IPS-20b (cell line): ENCODE measurements at regions not wholly inside any gene's neighbourhood (a gene's known extent, or its start where the extent isn't known, plus 50 kb on each side); places are given as distances from the start of the nearest gene placed in this dataset.

Source experiments
- H3K27ac ChIP-seq: one replicate; pipeline ENCODE4 v1.5.1; 2013; ENCODE audit warnings: low read length
- H3K27me3 ChIP-seq: 2 replicates; pipeline ENCODE4 v1.6.1; 2013; ENCODE audit warnings: mild to moderate bottlenecking, low read length, inconsistent platforms; ENCODE audit not compliant: insufficient read depth
- H3K36me3 ChIP-seq: 2 replicates; pipeline ENCODE4 v1.6.1; 2013; ENCODE audit warnings: low read depth, mild to moderate bottlenecking, inconsistent platforms, low read length, moderate library complexity; ENCODE audit not compliant: insufficient read depth
- H3K4me1 ChIP-seq: 2 replicates; pipeline ENCODE4 v1.6.1; 2013; ENCODE audit warnings: mild to moderate bottlenecking, control low read depth, inconsistent platforms, low read length, moderate library complexity; ENCODE audit not compliant: insufficient read depth
- H3K4me3 ChIP-seq: 2 replicates; pipeline ENCODE4 v1.5.1; 2013; ENCODE audit warnings: mild to moderate bottlenecking, low read length, inconsistent platforms
- H3K9ac ChIP-seq: 2 replicates; pipeline ENCODE4 v1.6.1; 2013; ENCODE audit warnings: low read depth, mild to moderate bottlenecking, inconsistent platforms, low read length, moderate library complexity
- H3K9me3 ChIP-seq: 2 replicates; pipeline ENCODE4 v1.6.1; 2013; ENCODE audit warnings: mild to moderate bottlenecking, low read depth, low read length, inconsistent platforms; ENCODE audit not compliant: insufficient read depth

DNA sequence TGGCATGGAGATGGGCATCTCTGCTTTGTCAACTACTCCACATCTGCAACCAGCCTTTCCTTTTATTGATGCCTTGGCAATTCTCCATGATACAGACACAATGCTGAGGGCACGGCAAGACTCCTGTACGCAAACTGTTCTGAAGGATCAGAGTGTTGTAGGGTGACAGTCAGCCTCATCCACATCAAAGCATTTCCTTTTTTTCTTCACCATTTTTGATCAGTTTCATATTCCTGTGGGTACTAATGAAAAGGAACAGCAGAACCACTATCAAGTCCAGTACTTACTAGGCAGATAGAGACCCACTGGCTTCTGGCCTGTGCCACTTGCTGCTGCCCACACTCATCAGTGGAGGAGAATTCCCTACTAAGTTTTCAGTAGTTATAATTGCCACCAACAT lies 181.6 kb downstream of the PALM2AKAP2 start:
- Histone ChIP-seq H3K9me3 (no peaks in the 10 kb centered on the region), H3K27me3 (no peaks in the 10 kb centered on the region), H3K27ac (no peak overlapping the region), H3K36me3 (no peaks in the 10 kb centered on the region), H3K4me3 (no peak overlapping the region), H3K9ac (no peak overlapping the region), H3K4me1 (peaks cover 3% of the 10 kb centered on the region; the same call in 1 of the 2 replicates)

DNA sequence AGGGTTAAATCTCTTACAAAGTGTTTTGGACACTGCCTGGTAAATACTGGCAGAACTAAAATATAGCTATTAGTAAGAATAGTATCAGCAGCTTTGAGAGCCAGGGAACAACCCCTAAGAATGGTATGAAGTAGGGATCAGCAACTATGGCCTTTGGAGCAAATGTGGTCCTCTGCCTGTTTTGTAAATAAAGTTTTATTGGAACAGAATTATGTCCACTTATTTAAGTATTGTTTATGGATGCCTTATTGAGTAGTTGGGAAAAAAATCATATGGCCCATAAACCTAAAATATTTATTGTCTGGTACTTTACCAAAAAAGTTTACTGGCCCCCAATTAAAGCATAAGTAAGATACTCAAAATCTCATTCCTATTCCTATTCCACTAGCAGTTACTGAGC lies 182.2 kb downstream of the PALM2AKAP2 start:
- no peaks in the 10 kb centered on the region for H3K27me3 ChIP-seq
- H3K9me3 ChIP-seq = no peaks in the 10 kb centered on the region
- H3K4me3 ChIP-seq = no peak overlapping the region
- no peak overlapping the region for H3K27ac ChIP-seq
- peaks cover 3% of the 10 kb centered on the region; the same call in 1 of the 2 replicates for H3K4me1 ChIP-seq
- H3K9ac ChIP-seq = no peak overlapping the region
- no peaks in the 10 kb centered on the region for H3K36me3 ChIP-seq

DNA sequence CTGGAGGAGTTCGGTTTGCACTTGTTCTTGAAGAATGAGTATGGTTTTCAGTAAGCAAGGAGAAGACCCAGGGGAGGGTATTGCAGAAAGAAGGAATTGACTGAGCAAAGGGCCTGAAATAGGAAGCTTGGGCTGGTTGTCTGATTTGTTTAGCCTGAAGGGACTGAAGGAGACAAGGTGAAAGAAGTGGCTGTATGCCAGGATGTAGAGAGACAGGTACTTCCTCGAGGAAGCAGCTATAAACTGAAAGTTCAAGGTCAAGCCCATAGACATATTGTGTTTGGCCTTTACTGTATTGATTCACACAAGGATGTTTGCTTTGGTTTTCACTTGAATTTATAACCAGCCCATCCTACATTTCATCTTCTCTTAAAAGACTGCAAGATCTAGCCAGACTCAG lies 183.1 kb downstream of the PALM2AKAP2 start:
- Histone ChIP-seq H3K9ac (no peak overlapping the region), H3K4me1 (no peaks in the 10 kb centered on the region), H3K27ac (no peak overlapping the region), H3K36me3 (no peaks in the 10 kb centered on the region), H3K9me3 (no peaks in the 10 kb centered on the region), H3K4me3 (no peak overlapping the region), H3K27me3 (no peaks in the 10 kb centered on the region)

DNA sequence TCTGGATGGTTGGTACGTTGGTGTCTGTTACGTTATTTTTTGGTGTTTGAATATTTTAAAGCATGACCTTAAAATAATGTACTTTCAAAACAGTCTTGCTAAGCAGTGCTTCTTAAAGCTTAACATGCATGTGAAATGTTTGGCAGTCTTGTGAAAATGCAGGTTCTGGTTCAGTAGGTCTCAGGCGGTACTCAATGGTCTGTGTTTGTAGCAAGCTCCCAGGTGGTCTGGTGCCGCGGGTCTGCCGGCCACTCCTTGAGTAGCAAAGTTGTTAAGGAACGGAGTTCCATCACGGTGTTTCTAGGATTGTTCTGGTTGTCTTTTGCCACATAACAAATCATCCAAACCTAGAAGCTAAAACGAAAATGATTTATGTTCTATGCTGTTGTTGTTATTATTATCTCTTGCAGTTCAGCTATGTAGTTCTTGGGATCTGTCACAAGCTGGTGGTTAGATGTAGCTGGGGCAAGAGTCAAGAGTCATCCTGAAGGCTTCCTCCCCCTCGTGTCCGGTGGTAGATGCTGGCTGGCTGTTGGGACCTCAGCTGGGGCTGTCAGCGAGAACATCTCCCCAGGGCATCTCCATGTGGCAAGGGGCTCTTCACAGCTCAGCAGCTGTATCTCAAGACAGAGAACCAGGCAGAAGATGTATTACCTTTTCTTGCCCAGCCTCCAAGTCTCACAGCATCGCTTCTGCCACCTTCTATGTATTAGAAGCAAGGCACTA lies 186.8 kb downstream of the PALM2AKAP2 start:
- Histone ChIP-seq H3K36me3 (no peaks in the 10 kb centered on the region), H3K9ac (no peak overlapping the region), H3K27ac (no peak overlapping the region), H3K27me3 (no peaks in the 10 kb centered on the region), H3K9me3 (no peaks in the 10 kb centered on the region), H3K4me1 (no peaks in the 10 kb centered on the region), H3K4me3 (no peak overlapping the region)

DNA sequence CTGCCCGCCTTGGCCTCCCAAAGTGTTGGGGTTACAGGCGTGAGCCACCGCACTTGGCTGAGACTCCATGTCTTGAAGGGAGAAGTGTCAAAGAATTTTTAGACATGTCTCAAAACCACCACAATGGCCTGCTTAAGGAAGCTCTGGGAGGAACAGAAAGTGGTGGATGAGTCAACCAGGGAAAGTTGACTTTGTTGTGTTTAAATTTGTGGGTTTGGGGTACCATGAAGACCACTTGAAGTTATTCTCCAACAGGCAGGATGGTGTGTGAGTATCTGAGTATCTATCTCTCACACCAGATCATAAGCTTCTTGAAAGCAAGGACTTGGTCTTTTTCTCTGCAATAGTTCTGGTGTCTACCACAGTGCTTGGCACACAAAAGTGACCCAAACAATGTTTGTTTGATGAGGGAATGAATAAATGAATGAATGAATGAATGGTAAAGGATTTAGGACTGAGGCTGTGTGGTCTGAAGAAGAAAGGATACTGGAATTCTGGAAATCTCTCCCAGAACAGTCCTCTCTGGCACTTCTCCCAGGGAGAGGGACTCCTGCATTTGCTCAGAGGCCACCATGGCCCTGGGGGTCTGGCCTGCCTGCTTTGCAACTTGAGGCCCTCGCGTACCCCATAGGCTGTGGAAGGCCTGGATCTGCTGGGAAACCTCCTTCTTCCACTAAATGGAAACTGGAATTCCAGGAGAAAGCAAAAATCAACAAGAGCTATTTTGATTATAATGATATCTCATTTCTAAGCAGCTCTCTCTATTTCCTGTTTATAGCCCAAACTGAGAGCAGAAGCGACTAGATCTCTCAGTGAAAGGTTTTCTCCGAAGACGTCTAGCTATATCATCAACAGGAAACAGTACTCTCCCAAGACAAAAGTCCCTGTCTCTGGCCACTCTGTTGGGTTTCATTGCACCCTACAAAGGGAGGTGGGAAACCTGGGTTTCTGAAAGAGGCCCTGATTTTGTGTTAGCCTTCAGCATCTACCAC lies 187.9 kb downstream of the PALM2AKAP2 start:
- Histone ChIP-seq H3K27ac (no peak overlapping the region), H3K4me3 (no peak overlapping the region), H3K36me3 (no peaks in the 10 kb centered on the region), H3K27me3 (no peaks in the 10 kb centered on the region), H3K9me3 (no peaks in the 10 kb centered on the region), H3K9ac (no peak overlapping the region), H3K4me1 (no peaks in the 10 kb centered on the region)

DNA sequence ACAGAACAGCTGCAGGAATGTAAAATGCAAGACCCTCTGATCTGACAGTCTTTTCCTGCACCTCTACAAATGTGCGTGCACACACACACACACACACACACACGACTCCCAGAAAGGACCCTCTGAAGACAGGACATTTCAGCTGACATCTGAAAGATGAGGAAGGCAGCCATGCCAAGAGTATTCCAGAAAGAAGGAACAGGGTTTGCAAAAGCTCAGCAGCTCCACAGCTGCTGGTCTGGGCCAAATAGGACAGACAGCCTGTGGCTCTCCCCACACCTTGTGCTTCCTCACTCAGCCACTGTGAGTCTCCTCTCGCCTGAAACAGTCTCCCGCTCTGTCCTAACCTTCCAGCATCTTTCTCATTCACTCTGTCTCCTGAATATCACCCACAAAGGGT lies 189.0 kb downstream of the PALM2AKAP2 start:
- H3K27ac ChIP-seq = no peak overlapping the region
- H3K27me3 ChIP-seq = no peaks in the 10 kb centered on the region
- no peak overlapping the region for H3K4me3 ChIP-seq
- H3K9ac ChIP-seq = no peak overlapping the region
- H3K9me3 ChIP-seq = no peaks in the 10 kb centered on the region
- H3K36me3 ChIP-seq = no peaks in the 10 kb centered on the region
- H3K4me1 ChIP-seq = no peaks in the 10 kb centered on the region

DNA sequence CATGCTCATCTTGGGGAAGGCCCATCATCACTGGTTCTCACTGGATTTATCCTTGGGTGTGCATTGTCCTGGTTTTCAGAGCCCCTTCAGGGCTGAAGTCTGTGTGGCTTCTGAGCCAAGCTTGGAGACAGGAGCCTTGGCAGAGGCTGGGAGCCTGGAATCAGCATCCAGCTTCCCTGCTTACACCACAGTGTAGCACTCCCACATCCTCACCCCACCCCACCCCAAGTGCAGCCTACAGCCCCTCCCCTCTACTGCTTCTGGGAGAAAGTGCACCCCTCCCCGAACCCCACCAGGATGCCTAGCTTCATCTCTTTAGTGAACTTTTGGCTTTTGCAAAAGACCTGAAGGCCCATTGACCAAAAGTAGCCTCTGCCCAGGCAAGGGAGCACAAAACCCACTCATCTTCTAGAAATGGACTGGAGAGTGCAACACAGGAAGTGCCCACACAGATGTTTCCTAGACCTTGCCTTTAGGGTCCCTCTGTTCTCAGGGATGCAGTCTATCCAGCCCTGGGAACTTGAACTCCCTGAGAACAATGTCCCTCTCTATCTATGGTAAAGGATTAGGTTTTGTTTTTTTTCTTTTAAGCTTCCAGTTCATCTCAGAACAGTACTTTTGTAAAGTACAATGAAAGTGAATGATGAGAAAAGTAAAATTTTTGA lies 189.7 kb downstream of the PALM2AKAP2 start:
- Histone ChIP-seq H3K4me3 (no peak overlapping the region), H3K4me1 (no peaks in the 10 kb centered on the region), H3K9ac (no peak overlapping the region), H3K36me3 (no peaks in the 10 kb centered on the region), H3K27ac (no peak overlapping the region), H3K9me3 (no peaks in the 10 kb centered on the region), H3K27me3 (no peaks in the 10 kb centered on the region)

DNA sequence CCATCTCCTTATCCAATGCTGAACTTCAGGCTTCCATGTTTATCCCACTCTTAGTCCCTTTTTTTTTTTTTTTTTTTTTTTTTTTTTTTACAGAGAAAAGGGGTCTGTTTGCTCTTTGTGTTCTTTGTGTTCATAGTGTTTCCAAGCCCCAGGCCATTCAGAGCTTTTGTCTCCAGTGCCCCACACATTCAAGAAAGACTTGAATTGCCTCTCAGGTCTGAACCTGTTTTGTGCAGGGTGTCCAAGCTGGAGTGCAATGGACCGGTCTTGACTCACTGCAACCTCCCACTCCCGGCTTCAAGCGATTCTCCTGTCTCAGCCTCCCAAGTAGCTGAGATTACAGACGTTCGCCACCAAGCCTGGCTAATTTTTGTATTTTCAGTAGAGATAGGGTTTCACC lies 191.2 kb downstream of the PALM2AKAP2 start:
- Histone ChIP-seq H3K27me3 (no peaks in the 10 kb centered on the region), H3K36me3 (no peaks in the 10 kb centered on the region), H3K27ac (no peak overlapping the region), H3K4me1 (no peaks in the 10 kb centered on the region), H3K9me3 (no peaks in the 10 kb centered on the region), H3K9ac (no peak overlapping the region), H3K4me3 (no peak overlapping the region)

DNA sequence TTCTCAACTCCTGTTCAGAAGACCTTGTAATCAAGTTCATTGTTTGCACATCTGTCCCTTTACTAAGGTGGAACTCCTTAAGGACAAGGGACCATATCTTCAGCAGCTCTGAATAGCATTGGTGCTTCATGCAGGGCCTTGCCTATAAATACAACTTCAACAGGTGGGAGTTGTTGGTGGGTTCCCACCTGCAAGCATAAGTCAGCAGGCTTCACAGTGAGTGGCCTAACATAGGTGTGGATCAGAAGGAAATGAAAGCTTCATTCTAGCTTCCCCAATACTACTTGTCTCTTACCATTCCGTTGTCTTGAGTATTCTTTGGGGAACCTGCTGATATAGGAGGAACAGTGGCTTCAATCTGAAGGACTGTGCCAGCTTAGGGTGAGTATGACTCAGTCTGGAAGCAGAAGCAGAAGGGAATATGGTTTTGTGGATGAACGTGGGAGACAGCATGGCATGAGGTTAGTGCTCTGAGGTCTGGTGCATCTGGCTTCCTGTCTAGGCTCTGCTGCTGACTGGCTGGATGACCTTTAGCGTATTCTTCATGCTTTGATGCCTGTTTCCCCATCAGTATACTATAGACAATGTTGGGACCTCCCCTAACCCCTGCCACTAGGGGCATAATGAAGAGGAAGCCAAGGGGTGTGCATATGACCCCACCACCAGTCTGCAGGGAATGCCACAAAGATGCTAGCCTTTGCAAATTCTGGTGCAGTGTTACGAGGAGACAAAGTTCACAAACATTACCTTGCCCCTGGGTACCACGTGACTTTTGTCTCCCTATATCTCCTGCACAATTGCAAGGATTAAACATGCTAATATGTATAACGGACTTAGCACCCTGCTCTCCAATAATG lies 192.3 kb downstream of the PALM2AKAP2 start:
- Histone ChIP-seq H3K4me3 (no peak overlapping the region), H3K27me3 (no peaks in the 10 kb centered on the region), H3K9ac (no peak overlapping the region), H3K4me1 (no peaks in the 10 kb centered on the region), H3K27ac (no peak overlapping the region), H3K36me3 (no peaks in the 10 kb centered on the region), H3K9me3 (no peaks in the 10 kb centered on the region)

DNA sequence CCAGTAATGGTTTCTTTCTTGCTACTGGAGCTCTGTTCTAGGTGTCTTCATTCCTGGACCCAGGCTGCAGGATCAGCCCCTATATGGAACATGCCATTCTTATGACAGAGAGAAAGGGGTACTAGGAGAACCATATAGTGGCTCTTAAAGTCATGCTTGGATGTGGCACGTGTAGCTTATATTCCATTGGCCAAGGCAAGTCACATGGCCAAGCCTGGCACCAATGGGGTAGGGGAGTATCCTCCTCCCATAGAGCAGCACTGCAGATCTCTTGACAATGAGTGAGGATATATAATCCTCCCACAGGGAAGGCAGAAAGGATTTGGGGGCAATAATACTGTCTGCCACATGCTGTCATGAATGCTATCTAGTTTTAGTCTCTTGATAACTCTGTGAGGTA lies 193.3 kb downstream of the PALM2AKAP2 start:
- Histone ChIP-seq H3K4me3 (no peak overlapping the region), H3K9me3 (no peaks in the 10 kb centered on the region), H3K27me3 (no peaks in the 10 kb centered on the region), H3K4me1 (no peaks in the 10 kb centered on the region), H3K36me3 (no peaks in the 10 kb centered on the region), H3K9ac (no peak overlapping the region), H3K27ac (no peak overlapping the region)
